OCI-LY1 (cell line): ENCODE measurements at regions not wholly inside any gene's neighbourhood (a gene's known extent, or its start where the extent isn't known, plus 50 kb on each side); places are given as distances from the start of the nearest gene placed in this dataset.

Source experiments
- CTCF ChIP-seq: fragments of 200-600 bp; sonication (generic), shearing (Covaris generic); IDR thresholded peaks from 2 replicates; pipeline ENCODE4 v1.5.1; 2017; ENCODE audit warnings: mild to moderate bottlenecking, antibody characterized with exemption, low read length, moderate library complexity, mixed read lengths
- EZH2 ChIP-seq: fragments of 200-600 bp; sonication (generic), shearing (Covaris generic); IDR thresholded peaks from 2 replicates; pipeline ENCODE4 v1.8.0; 2017; ENCODE audit warnings: borderline replicate concordance, mixed run types, mild to moderate bottlenecking, antibody characterized with exemption, low read length, moderate library complexity, mixed read lengths

DNA sequence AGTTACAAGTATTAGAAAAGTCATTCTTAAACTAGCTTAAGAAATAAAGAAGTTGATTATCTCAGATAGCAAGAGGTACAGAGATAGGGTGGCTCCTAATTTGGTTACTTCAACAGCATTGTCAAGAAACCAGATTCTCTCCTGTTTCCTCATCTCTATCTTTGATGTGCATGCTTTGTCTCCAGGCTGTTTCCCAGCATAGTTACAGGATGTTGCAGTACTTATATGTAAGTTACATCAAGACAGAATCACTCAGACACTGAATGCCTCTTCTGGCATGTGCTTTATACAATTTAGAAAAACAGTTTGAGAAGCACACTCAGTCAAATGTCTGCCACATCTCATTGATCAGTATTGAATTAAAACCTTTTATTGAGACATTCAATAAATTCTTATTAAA is 189.5 kb upstream of the UBE2E3 start:
- no peak for TF ChIP-seq CTCF
- no peak for TF ChIP-seq EZH2
